Left lung (tissue), 4 donors: ENCODE measurements at regions not wholly inside any gene's neighbourhood (a gene's known extent, or its start where the extent isn't known, plus 50 kb on each side); places are given as distances from the start of the nearest gene placed in this dataset.

Experiments used
- ATAC-seq: fragments of 200-7000 bp; cut with Tn5 transposase; one replicate; pipeline ENCODE4 v1.9.1; 2020; ENCODE audit warnings: moderate library complexity
- DNase-seq, 4 donors: peaks; one replicate each; pipeline ENCODE4 v3.0.0-alpha.2; 2013 to 2020
- H3K27ac ChIP-seq, 2 donors: fragments of 200-600 bp; sonication (generic) in 1 of 2; one replicate each; pipeline versions ENCODE4 v1.5.0 to v1.8.0; 2020 to 2021
- H3K27me3 ChIP-seq, 2 donors: fragments of 200-600 bp; sonication (generic) in 1 of 2; one replicate each; pipeline versions ENCODE4 v1.5.0 to v1.8.0; 2020 to 2021
- H3K36me3 ChIP-seq, 2 donors: fragments of 200-600 bp; sonication (generic) in 1 of 2; one replicate each; pipeline versions ENCODE4 v1.5.0 to v1.8.0; 2020 to 2021
- H3K4me1 ChIP-seq, 2 donors: fragments of 200-600 bp; one replicate each; pipeline ENCODE4 v1.8.0; 2021
- H3K4me3 ChIP-seq, 2 donors: fragments of 200-600 bp; sonication (generic) in 1 of 2; one replicate each; pipeline versions ENCODE4 v1.5.0 to v1.8.0; 2020 to 2021; ENCODE audit warnings: mild to moderate bottlenecking in 1 of 2
- H3K9me3 ChIP-seq, 2 donors: fragments of 200-600 bp; sonication (generic) in 1 of 2; one replicate each; pipeline versions ENCODE4 v1.5.0 to v1.8.0; 2020 to 2021
- CTCF ChIP-seq, 2 donors: fragments of 200-600 bp; sonication (generic) in 1 of 2; IDR thresholded peaks; one replicate each; pipeline versions ENCODE4 v1.5.0 to v1.8.0; 2021; ENCODE audit warnings: antibody characterized with exemption in 2 of 2
- intact Hi-C, 2 donors: fragments of 100-400 bp; cut with DNase I; formaldehyde crosslinking; loops; one replicate each; pipeline versions ENCODE4 v1.11.2 to v1.14.2; 2022
- donor health status: DM: no; HTN: yes; CAD: no.
- donor health status: DM: no; HTN: no; CAD: no.

DNA sequence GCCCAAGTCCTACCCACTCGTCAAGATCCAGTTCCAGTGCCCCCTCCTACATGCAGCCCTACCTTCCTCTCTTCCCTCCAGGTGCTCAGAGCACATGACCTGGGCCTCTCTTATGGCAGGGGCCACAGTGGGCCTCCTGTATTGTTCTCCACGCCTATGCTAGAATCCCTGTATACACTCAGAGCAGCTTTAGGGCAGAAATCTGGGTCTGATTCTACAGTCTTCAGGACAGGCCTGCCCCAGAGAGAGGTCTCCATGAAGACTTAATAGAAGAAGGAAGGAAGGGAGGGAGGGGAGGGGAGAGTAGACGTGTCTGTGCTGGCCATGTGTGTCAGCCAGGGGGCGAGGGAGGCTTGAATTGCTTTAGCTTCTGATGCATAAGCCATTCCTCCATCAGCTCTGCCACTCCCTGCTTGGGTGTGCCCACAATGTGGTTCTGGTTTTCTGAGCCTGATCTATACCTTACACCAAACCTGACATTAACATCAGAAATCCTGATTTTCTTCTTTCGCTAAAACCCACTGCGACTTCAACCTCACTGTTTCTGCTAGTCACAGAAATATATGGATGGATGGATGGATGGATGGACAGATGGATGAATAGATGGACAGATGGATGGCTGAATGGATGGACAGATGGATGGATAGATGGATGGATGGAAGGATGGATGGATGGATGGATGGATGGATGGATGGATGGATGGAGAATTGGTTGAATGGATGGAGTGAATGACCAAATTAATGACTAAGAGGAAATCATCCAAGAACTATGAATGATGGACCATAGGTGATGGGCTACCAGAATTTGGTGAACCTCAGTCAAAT is 56.6 kb upstream of the PRDM11 start:
- H3K4me3 ChIP-seq = no peak overlapping the region
- H3K27ac ChIP-seq = peak overlapping the region in 1 of 2 donors; percentile 50
- H3K27me3 ChIP-seq = no peaks in the 10 kb centered on the region
- peaks cover 14 to 23% of the 10 kb centered on the region in 2 donors for H3K4me1 ChIP-seq
- intact Hi-C loops = no loop called here
- no peaks in the 10 kb centered on the region for H3K9me3 ChIP-seq
- no peak for DNase-seq
- no peak for TF ChIP-seq CTCF (IDR thresholded peaks at IDR 0.05)
- ATAC-seq = peak; percentile 19
- no peaks in the 10 kb centered on the region for H3K36me3 ChIP-seq

DNA sequence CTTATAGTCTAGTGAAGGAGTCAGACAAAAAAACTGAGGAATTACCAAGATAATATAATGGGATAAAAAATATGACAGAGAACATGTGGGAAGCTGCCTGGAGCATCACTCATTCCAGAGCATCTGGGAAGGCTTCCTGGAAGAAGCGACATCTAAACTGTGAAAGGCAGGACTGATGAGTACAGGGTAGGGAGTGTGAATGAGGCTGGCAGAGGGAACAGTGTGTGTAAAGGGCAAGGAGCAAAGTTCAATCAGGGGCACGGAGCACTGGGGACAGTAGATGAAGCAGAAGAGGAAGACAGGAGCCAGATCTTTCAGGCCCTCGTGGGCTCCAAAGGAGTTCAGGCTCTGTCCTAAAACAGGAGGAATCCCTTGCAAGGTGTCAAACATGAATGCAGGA is 55.8 kb upstream of the PRDM11 start:
- H3K36me3 ChIP-seq = no peaks in the 10 kb centered on the region
- no peaks in the 10 kb centered on the region for H3K9me3 ChIP-seq
- no peak for TF ChIP-seq CTCF (IDR thresholded peaks at IDR 0.05)
- no peaks in the 10 kb centered on the region for H3K27me3 ChIP-seq
- intact Hi-C loops = no loop called here
- ATAC-seq (no peak), DNase-seq (no peak)
- no peak overlapping the region for H3K27ac ChIP-seq
- peaks cover 14 to 23% of the 10 kb centered on the region in 2 donors for H3K4me1 ChIP-seq
- no peak overlapping the region for H3K4me3 ChIP-seq

DNA sequence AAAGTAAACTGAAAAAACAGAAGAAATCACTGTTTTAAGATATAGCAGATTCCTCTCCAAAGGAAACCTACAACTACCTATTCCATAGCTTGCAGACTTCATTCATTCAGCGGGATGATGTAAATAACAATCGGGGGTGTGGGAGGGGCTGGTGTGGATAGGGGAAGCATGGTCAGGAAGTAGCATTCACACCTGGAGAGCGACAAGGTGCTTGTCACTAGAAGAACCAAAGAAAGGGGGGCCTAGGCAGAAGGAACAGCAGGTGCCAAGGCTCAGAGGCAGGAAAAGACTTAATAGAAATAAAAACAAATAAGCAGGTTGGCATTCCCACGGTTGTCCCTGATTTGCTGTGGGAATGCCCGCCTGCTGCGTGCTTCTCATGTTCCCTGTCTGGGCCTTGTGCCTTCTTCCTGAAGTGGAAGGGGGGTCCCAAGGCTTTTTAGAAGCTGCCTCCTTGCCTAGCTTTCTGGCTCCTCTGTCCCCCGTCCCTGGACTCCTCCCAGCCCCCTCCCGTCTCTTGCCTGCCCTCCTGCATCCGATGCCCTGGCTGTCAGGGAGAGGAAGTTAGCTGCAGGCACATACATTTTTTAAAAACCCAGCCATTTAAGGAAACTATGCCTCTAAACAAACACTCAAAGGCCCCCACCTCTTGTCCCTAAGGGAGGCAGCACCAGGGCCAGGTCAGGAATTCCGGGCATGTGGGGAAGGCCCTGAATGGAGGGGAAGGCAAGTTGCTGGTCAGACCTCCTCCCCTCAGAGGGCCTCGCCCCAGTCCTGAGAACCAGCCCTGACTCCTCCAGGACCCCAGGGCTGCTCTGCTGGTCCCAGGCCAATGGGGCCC is 54.7 kb upstream of the PRDM11 start:
- ATAC-seq = peak; percentile 16
- H3K36me3 ChIP-seq = no peaks in the 10 kb centered on the region
- H3K27ac ChIP-seq = no peak overlapping the region
- no peak overlapping the region for H3K4me3 ChIP-seq
- intact Hi-C loops = no loop called here
- DNase-seq = no peak
- H3K4me1 ChIP-seq = peaks cover 14 to 23% of the 10 kb centered on the region in 2 donors
- H3K27me3 ChIP-seq = no peaks in the 10 kb centered on the region
- no peaks in the 10 kb centered on the region for H3K9me3 ChIP-seq
- TF ChIP-seq CTCF (IDR thresholded peaks at IDR 0.05) = no peak

- no peaks in the 10 kb centered on the region for H3K36me3 ChIP-seq
- H3K27ac ChIP-seq = no peak overlapping the region
- ATAC-seq (no peak), DNase-seq (no peak)
- peaks cover 14 to 23% of the 10 kb centered on the region in 2 donors for H3K4me1 ChIP-seq
- no peak overlapping the region for H3K4me3 ChIP-seq
- no peak for TF ChIP-seq CTCF (IDR thresholded peaks at IDR 0.05)
- H3K9me3 ChIP-seq = no peaks in the 10 kb centered on the region
- intact Hi-C loops = no loop called here
- H3K27me3 ChIP-seq = no peaks in the 10 kb centered on the region
These were observed 54.0 kb upstream of the PRDM11 start for GRCh38 chr11:45092404-45092785.
